Stomach (tissue), 8 donors: ENCODE measurements at regions not wholly inside any gene's neighbourhood (a gene's known extent, or its start where the extent isn't known, plus 50 kb on each side); places are given as distances from the start of the nearest gene placed in this dataset.

Source experiments
- DNase-seq, 2 donors: peaks; one replicate each; pipeline versions ENCODE4 v3.0.0 to v3.0.0-alpha.2; 2013 to 2019
- H3K27ac ChIP-seq, 5 donors: fragments of 200-600 bp in 4 of 5; sonication (generic) in 4 of 5; one replicate each; pipeline ENCODE4 v1.5.1; 2013 to 2019; ENCODE audit warnings: mild to moderate bottlenecking in 1 of 5, moderate library complexity in 1 of 5
- H3K27me3 ChIP-seq, 3 donors: fragments of 200-600 bp; sonication (generic); one replicate each; pipeline ENCODE4 v1.5.1; 2017 to 2019; ENCODE audit warnings: mixed run types in 1 of 3
- H3K36me3 ChIP-seq, 4 donors: fragments of 200-600 bp; sonication (generic); 1 replicate in 3 of 4; 2 replicates in 1 of 4; pipeline ENCODE4 v1.5.1; 2016 to 2019
- H3K4me1 ChIP-seq, 4 donors: fragments of 200-600 bp; sonication (generic); one replicate each; pipeline ENCODE4 v1.5.1; 2016 to 2019
- H3K4me3 ChIP-seq, 4 donors: fragments of 200-600 bp; sonication (generic) in 3 of 4; one replicate each; pipeline ENCODE4 v1.5.1; 2016 to 2019; ENCODE audit warnings: mild to moderate bottlenecking in 1 of 4
- H3K9me3 ChIP-seq, 4 donors: fragments of 200-600 bp; sonication (generic); one replicate each; pipeline ENCODE4 v1.5.1; 2016 to 2019
- EP300 ChIP-seq: sonication (generic); formaldehyde crosslinking; IDR thresholded peaks from one replicate; pipeline ENCODE4 v1.6.1; 2017; ENCODE audit warnings: antibody characterized with exemption
- POLR2A ChIP-seq, 4 donors: fragments of 450-650 bp; IDR thresholded peaks; one replicate each; pipeline ENCODE4 v1.6.1; 2016; ENCODE audit warnings: antibody characterized with exemption in 4 of 4, control low read depth in 2 of 4, mild to moderate bottlenecking in 1 of 4, moderate library complexity in 1 of 4
- POLR2AphosphoS5 ChIP-seq, 3 donors: sonication (generic); formaldehyde crosslinking; IDR thresholded peaks; one replicate each; pipeline ENCODE4 v1.6.1; 2016; ENCODE audit warnings: antibody characterized with exemption in 3 of 3
- WGBS, 5 donors: extraction: QIAGEN DNeasy Blood & Tissue Kit in 3 of 5; methylation state at CpG; one replicate each; pipeline versions ENCODE4 v1.1.5 to v1.1.7; 2013 to 2018; 5-methylcytosine and 5-hydroxymethylcytosine counted together
- intact Hi-C: fragments of 100-400 bp; cut with DNase I; formaldehyde crosslinking; loops from one replicate; pipeline ENCODE4 v1.15.1; 2023; ENCODE audit warnings: low total_unique reads
- TF ChIP-seq, protein P1 (sequence below), 7 experiments: fragments of 450-650 bp in 4 of 7; fragments of 200-600 bp in 3 of 7; sonication (generic) in 3 of 7; IDR thresholded peaks; one replicate each; pipeline ENCODE4 v1.5.1; 2016 to 2019; ENCODE audit warnings: antibody characterized with exemption in 7 of 7, control low read depth in 2 of 7, mild to moderate bottlenecking in 1 of 7
- donor health status: healthy with polysubstance abuse.
- donor health status: Bipolar disorder and iron deficiency.
- donor health status: healthy.

DNA sequence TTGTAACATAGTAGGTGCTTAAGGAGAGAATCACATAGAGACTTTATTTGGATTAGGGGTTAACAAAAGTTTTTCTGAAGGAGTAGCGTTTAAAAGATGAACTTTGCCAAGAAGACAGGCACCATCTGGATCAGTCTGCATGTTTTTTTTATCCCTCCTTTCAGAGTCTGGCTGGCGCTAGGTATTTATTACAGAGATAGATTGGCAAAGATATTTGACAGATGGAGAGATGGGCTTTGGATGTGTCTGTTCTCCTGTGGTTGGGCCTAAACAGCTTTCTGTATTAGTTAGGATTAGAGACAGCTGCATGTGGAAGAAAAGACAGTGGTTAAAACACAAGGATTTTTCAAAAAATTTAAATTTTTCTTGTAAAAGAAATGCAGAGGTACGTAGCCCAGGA lies 133.9 kb downstream of the C12orf75 start:
- no peak for DNase-seq
- TF ChIP-seq EP300: no peak
- TF ChIP-seq, protein P1, sequence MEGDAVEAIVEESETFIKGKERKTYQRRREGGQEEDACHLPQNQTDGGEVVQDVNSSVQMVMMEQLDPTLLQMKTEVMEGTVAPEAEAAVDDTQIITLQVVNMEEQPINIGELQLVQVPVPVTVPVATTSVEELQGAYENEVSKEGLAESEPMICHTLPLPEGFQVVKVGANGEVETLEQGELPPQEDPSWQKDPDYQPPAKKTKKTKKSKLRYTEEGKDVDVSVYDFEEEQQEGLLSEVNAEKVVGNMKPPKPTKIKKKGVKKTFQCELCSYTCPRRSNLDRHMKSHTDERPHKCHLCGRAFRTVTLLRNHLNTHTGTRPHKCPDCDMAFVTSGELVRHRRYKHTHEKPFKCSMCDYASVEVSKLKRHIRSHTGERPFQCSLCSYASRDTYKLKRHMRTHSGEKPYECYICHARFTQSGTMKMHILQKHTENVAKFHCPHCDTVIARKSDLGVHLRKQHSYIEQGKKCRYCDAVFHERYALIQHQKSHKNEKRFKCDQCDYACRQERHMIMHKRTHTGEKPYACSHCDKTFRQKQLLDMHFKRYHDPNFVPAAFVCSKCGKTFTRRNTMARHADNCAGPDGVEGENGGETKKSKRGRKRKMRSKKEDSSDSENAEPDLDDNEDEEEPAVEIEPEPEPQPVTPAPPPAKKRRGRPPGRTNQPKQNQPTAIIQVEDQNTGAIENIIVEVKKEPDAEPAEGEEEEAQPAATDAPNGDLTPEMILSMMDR (IDR thresholded peaks at IDR 0.05): no peak
- no peak for TF ChIP-seq POLR2AphosphoS5 (IDR thresholded peaks at IDR 0.05)
- TF ChIP-seq POLR2A (IDR thresholded peaks at IDR 0.05): no peak
- Histone ChIP-seq H3K27ac (no peak overlapping the region), H3K9me3 (no peaks in the 10 kb centered on the region), H3K27me3 (peaks cover 0 to 6% (median 0%) of the 10 kb centered on the region in 3 donors), H3K36me3 (no peaks in the 10 kb centered on the region), H3K4me1 (no peaks in the 10 kb centered on the region), H3K4me3 (no peak overlapping the region)
- whole genome bisulfite sequencing, 5 donors: 52 to 64% (median 60%) methylated on average over 3 of the region's 3 CpGs
- intact Hi-C loops: no loop called here

DNA sequence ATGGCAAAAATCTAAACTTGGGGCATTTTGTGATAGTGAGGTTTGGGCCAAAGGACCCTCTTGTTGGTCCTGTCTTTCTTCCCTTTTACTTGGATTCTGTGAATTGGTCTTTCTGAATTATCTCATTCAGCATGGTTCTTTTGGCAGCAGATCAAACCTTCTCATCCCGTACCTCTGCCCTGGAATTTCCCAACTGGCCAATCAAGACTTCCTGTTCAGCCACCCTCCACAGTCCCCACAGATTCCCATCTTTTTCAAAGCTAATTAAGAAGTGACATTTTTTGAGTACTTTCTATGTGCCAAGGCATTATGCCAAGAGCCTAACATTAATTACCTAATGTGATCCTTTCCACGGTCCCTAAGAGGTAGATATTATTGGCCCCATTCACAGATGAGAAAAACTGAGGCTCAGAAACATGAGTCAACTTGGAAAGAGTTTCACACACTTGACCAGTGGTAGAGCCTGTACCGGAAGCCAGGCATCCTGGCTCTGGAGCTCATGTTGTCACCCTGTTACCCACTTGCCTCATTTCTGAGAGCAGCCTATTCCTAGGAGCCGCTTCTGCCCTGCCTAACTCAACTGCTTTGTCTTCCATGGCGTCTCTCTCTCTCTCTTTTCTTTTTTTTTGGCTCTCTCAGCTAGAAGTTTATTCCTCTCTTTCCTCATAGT lies 135.9 kb downstream of the C12orf75 start:
- Histone ChIP-seq H3K27me3 (peaks cover 0 to 6% (median 0%) of the 10 kb centered on the region in 3 donors), H3K27ac (peak overlapping the region in 1 of 5 donors; percentile 47), H3K4me3 (no peak overlapping the region), H3K4me1 (no peaks in the 10 kb centered on the region), H3K9me3 (no peaks in the 10 kb centered on the region), H3K36me3 (no peaks in the 10 kb centered on the region)
- 64 to 78% (median 74%) methylated on average over 5 of the region's 5 CpGs for WGBS, 5 donors
- TF ChIP-seq POLR2A (IDR thresholded peaks at IDR 0.05) (no peak), EP300 (no peak), POLR2AphosphoS5 (IDR thresholded peaks at IDR 0.05) (no peak)
- TF ChIP-seq, protein P1 (IDR thresholded peaks at IDR 0.05): no peak
- no peak for DNase-seq
- intact Hi-C loops: no loop called here

DNA sequence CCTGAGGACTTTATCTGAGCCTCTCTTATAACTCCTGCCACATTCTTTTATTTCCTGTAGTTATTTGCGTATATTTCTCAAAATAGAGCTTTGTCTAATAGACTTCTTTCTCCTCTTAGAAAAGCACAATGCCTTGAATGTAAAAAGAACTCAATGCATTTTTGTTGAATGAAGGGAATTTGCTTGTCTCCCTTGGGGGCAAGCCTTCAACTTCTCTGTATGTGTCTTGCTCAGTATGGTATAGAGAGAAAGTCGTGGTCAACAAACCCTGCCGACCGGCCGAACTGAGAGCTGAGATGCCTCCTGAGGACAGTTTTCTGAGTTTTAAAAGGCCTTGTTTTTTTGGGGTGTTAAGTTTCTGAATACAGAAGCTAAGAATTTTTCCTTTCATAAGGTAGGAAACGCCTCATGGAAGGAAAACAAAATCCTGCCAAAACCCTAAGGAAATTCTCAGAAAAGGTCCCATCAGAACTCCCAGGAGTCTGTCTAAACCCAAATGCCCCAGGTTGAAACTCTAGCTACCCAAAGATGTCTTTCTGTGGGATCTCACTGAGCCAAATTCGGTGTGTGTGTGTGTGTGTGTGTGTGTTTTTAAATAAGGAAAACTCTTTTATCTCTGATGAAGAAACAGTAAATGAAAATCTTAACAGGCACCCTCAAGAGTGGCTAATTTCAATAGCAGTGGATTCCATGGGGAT lies 136.6 kb downstream of the C12orf75 start:
- peak overlapping the region in 1 of 5 donors; percentile 47 for H3K27ac ChIP-seq
- H3K4me1 ChIP-seq: no peaks in the 10 kb centered on the region
- no peak for DNase-seq
- H3K9me3 ChIP-seq: no peaks in the 10 kb centered on the region
- H3K36me3 ChIP-seq: no peaks in the 10 kb centered on the region
- intact Hi-C loops: no loop called here
- WGBS, 5 donors: 67 to 82% (median 72%) methylated on average over 7 of the region's 7 CpGs
- H3K4me3 ChIP-seq: no peak overlapping the region
- H3K27me3 ChIP-seq: peaks cover 0 to 6% (median 0%) of the 10 kb centered on the region in 3 donors
- TF ChIP-seq, protein P1 (IDR thresholded peaks at IDR 0.05): no peak
- no peak for TF ChIP-seq POLR2A (IDR thresholded peaks at IDR 0.05)

DNA sequence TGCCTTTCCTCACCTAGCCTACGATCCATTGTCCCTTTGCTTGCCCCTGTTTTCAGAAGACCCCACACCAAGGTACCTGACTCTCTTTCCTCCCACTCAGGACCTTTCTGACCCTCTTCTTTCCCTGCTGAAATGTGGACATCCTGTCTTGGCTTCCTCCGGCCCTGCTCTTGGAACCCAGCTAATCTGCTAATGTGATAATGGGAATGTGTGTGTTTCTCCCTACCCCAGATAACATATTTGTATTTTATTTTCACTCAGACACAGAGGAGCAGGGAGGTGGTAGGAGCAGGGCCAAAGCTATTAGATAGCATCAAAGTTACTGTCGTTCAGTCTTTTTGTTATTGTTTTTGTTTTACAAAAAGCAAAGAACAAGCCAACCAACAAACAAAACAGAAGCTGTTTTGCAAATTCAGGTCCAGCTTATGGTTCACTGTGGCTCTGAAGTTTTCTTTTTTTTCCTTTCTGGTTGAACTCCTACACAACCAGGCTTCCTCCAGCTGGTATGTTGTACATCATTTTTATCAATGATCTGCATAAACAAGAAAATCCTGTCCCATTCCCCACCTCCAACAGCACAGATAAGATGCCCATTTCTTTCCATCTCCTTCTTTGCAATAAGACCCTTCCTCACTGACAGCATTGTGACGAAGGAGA lies 137.3 kb downstream of the C12orf75 start:
- DNase-seq: no peak
- no peaks in the 10 kb centered on the region for H3K36me3 ChIP-seq
- H3K27ac ChIP-seq: peak overlapping the region in 1 of 5 donors; percentile 47
- no peaks in the 10 kb centered on the region for H3K4me1 ChIP-seq
- WGBS, 5 donors: 48 to 62% (median 53%) methylated on average over 4 of the region's 4 CpGs
- no peak overlapping the region for H3K4me3 ChIP-seq
- peaks cover 0 to 6% (median 0%) of the 10 kb centered on the region in 3 donors for H3K27me3 ChIP-seq
- intact Hi-C loops: no loop called here
- no peaks in the 10 kb centered on the region for H3K9me3 ChIP-seq
- TF ChIP-seq, protein P1 (IDR thresholded peaks at IDR 0.05): no peak
- TF ChIP-seq POLR2A (IDR thresholded peaks at IDR 0.05) (no peak), EP300 (no peak), POLR2AphosphoS5 (IDR thresholded peaks at IDR 0.05) (no peak)
